ENCODE measurements at regions not wholly inside any gene's neighbourhood (a gene's known extent, or its start where the extent isn't known, plus 50 kb on each side); places are given as distances from the start of the nearest gene placed in this dataset.

GRCh38 chr3:105944276-105944675 is 75.5 kb upstream of the CBLB start:
- TF ChIP-seq, protein P1, sequence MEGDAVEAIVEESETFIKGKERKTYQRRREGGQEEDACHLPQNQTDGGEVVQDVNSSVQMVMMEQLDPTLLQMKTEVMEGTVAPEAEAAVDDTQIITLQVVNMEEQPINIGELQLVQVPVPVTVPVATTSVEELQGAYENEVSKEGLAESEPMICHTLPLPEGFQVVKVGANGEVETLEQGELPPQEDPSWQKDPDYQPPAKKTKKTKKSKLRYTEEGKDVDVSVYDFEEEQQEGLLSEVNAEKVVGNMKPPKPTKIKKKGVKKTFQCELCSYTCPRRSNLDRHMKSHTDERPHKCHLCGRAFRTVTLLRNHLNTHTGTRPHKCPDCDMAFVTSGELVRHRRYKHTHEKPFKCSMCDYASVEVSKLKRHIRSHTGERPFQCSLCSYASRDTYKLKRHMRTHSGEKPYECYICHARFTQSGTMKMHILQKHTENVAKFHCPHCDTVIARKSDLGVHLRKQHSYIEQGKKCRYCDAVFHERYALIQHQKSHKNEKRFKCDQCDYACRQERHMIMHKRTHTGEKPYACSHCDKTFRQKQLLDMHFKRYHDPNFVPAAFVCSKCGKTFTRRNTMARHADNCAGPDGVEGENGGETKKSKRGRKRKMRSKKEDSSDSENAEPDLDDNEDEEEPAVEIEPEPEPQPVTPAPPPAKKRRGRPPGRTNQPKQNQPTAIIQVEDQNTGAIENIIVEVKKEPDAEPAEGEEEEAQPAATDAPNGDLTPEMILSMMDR (conservative IDR thresholded peaks at IDR 0.05; ENCODE audit: low read length), result no peak
- TF ChIP-seq EZH2phosphoT487 (IDR thresholded peaks at IDR 0.05; ENCODE audit: borderline replicate concordance), result no peak
